ENCODE measurements at regions not wholly inside any gene's neighbourhood (a gene's known extent, or its start where the extent isn't known, plus 50 kb on each side); places are given as distances from the start of the nearest gene placed in this dataset.

DNA sequence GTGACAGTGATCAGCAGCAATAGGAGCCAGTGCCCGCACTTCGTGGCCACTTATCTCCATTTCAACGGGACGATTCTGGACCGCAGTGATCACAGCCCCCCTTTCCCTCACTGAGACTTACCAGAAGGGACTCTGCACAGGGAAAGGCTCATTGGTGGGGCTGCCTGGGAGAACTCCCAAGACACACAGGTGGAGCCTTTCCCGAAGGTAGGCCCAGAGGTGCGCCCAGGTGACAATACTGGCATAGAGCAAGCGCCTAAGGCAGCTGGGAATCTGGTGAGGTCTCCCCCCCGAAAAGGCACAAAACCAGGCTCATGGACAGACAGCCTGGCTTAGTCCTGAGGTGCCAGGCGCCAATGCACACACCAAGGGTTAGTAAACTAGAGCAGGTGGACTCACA is 318.9 kb downstream of the AJAP1 start:
- DNase-seq (ENCODE audit: extremely low spot score), result no peak
- POLR2A ChIA-PET, result no interaction called here
- CTCF ChIA-PET, result no interaction called here
- TF ChIP-seq LEF1 (IDR thresholded peaks at IDR 0.05; ENCODE audit: borderline replicate concordance) (no peak), SUZ12 (IDR thresholded peaks at IDR 0.05) (no peak), ARNT (IDR thresholded peaks at IDR 0.05) (no peak), HDGF (IDR thresholded peaks at IDR 0.05; ENCODE audit: borderline replicate concordance) (no peak), SP1 (IDR thresholded peaks at IDR 0.05) (no peak), ELF4 (IDR thresholded peaks at IDR 0.05) (no peak), BHLHE40 (IDR thresholded peaks at IDR 0.05; ENCODE audit: borderline replicate concordance) (no peak), ZNF384 (IDR thresholded peaks at IDR 0.05) (no peak), CTBP1 (IDR thresholded peaks at IDR 0.05; ENCODE audit: borderline replicate concordance) (no peak), TARDBP (IDR thresholded peaks at IDR 0.05) (no peak), L3MBTL2 (conservative IDR thresholded peaks at IDR 0.05) (no peak), NFRKB (IDR thresholded peaks at IDR 0.05) (no peak), FOXA1 (IDR thresholded peaks at IDR 0.05) (no peak), FOXK2 (IDR thresholded peaks at IDR 0.05) (no peak), FOXM1 (IDR thresholded peaks at IDR 0.05; ENCODE audit: borderline replicate concordance) (no peak)
- TF ChIP-seq, protein P1, sequence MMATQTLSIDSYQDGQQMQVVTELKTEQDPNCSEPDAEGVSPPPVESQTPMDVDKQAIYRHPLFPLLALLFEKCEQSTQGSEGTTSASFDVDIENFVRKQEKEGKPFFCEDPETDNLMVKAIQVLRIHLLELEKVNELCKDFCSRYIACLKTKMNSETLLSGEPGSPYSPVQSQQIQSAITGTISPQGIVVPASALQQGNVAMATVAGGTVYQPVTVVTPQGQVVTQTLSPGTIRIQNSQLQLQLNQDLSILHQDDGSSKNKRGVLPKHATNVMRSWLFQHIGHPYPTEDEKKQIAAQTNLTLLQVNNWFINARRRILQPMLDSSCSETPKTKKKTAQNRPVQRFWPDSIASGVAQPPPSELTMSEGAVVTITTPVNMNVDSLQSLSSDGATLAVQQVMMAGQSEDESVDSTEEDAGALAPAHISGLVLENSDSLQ (IDR thresholded peaks at IDR 0.05), result no peak

DNA sequence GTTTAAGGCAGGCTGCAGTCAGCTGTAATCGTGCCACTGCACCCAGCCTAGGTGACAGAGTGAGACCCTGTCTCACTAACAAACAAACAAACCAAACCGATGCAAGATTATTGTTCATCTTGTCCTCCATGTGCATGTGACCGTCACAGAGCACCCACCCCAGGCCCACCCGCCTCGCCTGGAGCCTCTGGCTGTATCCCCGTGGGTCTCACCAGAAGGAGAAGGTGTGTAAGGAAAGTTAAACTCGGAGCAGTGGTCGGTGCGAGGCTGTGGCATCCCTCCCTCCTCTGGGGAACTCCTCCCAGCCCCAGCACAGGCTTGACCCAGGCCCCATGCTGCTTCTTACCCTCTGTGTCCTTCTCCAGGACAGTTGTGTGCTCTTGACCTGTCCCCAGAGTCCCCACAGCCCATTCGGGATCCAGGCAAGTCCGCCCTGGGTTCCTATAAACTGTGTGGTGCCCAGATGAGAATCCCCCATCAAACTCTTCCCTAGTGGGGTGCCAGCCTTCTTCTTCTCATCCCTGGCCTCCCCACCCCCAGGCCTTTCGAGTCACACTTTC is 318.4 kb downstream of the AJAP1 start:
- TF ChIP-seq CTBP1 (IDR thresholded peaks at IDR 0.05; ENCODE audit: borderline replicate concordance) (no peak), ELF4 (IDR thresholded peaks at IDR 0.05) (no peak), ZNF384 (IDR thresholded peaks at IDR 0.05) (no peak), FOXK2 (IDR thresholded peaks at IDR 0.05) (no peak), SUZ12 (IDR thresholded peaks at IDR 0.05) (no peak), L3MBTL2 (conservative IDR thresholded peaks at IDR 0.05) (no peak), FOXM1 (IDR thresholded peaks at IDR 0.05; ENCODE audit: borderline replicate concordance) (no peak)
- CTCF ChIA-PET, result no interaction called here
- DNase-seq (ENCODE audit: extremely low spot score), result no peak
- POLR2A ChIA-PET, result no interaction called here

DNA sequence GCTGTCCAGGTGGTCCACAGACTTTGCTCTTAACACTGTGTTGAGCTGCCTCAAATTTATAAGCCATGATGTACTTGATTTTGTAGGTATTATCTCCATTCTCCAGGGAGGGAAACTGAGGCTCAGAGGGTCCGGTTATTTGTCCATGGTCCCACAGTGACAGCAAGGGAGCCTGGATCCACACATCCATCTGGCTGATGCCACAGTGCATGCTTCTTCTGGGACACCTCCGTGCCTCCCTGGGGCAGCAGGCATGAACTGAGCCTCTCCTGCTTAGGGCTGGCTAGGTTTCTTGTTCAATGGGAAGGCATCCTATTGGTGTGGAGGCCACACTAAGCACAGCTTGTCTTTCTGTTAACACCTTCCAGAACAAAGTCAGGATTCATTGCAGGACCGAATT is 317.3 kb downstream of the AJAP1 start:
- POLR2A ChIA-PET, result no interaction called here

DNA sequence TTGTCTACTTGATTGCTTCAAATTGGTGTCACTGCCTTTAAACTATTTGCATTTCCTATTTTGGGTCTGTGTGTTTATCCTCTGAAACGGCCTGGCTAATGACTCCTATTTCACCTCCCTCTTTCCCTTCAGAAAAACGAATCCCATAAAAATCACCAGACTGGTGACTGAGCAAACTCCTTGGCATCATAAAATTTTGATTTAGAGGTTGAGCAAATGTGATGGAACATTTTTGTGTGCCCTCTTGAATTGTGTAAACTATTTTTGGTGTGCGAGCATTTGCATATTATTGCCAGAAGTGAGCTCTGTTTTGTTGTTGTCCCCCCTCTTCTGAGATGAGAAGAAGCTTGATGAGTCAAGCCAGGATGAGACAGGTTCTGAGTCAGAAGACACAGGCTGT is 316.1 kb downstream of the AJAP1 start:
- no peak for TF ChIP-seq HDGF (IDR thresholded peaks at IDR 0.05; ENCODE audit: borderline replicate concordance)
- TF ChIP-seq L3MBTL2 (conservative IDR thresholded peaks at IDR 0.05), result no peak
- TF ChIP-seq SP1 (IDR thresholded peaks at IDR 0.05), result no peak
- no peak for TF ChIP-seq NFRKB (IDR thresholded peaks at IDR 0.05)
- TF ChIP-seq TARDBP (IDR thresholded peaks at IDR 0.05), result no peak
- TF ChIP-seq CTBP1 (IDR thresholded peaks at IDR 0.05; ENCODE audit: borderline replicate concordance), result no peak
- TF ChIP-seq LEF1 (IDR thresholded peaks at IDR 0.05; ENCODE audit: borderline replicate concordance), result no peak
- TF ChIP-seq FOXA1 (IDR thresholded peaks at IDR 0.05), result no peak
- no peak for TF ChIP-seq FOXM1 (IDR thresholded peaks at IDR 0.05; ENCODE audit: borderline replicate concordance)
- TF ChIP-seq FOXK2 (IDR thresholded peaks at IDR 0.05), result no peak
- no peak for TF ChIP-seq SUZ12 (IDR thresholded peaks at IDR 0.05)
- TF ChIP-seq ZNF384 (IDR thresholded peaks at IDR 0.05), result no peak
- TF ChIP-seq BHLHE40 (IDR thresholded peaks at IDR 0.05; ENCODE audit: borderline replicate concordance), result no peak
- ChIA-PET POLR2A (no interaction called here), CTCF (no interaction called here)
- no peak for DNase-seq (ENCODE audit: extremely low spot score)

More for the DNA sequence above, 317.3 kb downstream of the AJAP1 start:
- no peak for DNase-seq (ENCODE audit: extremely low spot score)
- CTCF ChIA-PET, result no interaction called here
- TF ChIP-seq SP1 (IDR thresholded peaks at IDR 0.05), result no peak
- TF ChIP-seq SUZ12 (IDR thresholded peaks at IDR 0.05), result no peak
- no peak for TF ChIP-seq HDGF (IDR thresholded peaks at IDR 0.05; ENCODE audit: borderline replicate concordance)
- no peak for TF ChIP-seq CTBP1 (IDR thresholded peaks at IDR 0.05; ENCODE audit: borderline replicate concordance)
- TF ChIP-seq ARNT (IDR thresholded peaks at IDR 0.05), result no peak
- TF ChIP-seq FOXM1 (IDR thresholded peaks at IDR 0.05; ENCODE audit: borderline replicate concordance), result no peak

DNA sequence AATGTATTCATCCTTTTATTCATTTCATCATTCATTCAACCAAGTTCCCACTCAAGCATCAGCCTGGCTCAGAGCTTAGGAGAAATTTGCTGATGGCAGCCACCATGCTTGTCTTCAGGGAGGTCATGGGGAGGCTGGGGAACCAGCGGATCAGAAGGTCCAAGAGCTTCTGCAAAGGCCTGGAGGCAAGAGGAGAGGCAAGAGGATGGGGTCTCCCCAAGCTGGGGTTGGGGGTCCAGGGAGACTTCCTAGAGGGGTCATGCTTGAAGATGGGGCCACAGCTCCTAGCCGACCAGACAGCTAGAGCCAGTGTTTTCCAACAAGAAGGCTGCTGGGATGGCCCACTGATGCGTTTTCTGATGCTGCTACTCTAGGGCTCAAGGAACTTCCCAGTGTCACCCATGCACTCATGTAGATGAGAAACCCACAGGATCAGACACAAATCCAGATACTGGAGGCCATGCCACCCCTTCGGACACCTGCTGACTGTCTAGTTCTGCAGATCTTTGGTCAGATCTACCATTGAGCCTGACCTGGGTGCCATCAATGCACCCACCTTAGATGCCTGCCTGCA is 315.2 kb downstream of the AJAP1 start:
- TF ChIP-seq ARNT (IDR thresholded peaks at IDR 0.05) (no peak), FOXM1 (IDR thresholded peaks at IDR 0.05; ENCODE audit: borderline replicate concordance) (no peak), FOXK2 (IDR thresholded peaks at IDR 0.05) (no peak), TARDBP (IDR thresholded peaks at IDR 0.05) (no peak)
- TF ChIP-seq, protein P1 (IDR thresholded peaks at IDR 0.05), result no peak
- ChIA-PET POLR2A (no interaction called here), CTCF (no interaction called here)
- DNase-seq (ENCODE audit: extremely low spot score), result no peak

DNA sequence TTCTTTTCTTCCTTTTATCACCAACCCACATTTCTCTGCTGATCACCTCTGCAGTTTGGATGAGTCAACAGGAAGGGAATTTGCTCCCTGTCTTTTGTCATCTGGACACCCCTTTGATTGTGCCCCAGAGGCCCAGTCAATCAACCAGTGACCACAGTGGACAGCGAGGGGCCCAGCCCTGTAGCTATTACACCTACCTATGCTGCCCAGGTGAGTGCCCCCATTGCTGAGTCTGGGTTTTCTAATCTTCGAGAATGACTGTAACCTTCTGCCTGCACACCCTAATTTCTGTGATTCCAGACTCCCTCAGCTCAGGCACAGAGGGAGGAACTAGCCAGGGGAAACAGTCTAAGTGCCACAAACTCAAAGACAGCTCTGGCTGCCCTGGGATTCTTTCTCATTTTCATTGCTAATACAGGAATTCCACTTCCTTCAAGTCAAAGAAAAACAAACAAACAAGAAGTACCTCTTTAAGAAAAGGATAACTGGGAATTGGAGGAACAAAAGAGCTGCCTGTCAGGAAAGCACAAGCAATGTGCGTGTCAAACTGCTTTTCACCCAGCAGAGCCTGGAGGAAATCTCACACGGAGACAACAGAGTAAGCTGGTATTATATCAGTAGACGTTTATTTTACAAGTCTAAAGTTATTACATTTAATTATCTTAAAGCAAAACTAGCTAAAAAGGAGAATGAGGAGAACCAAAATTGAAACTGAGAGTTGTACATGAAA is 311.1 kb downstream of the AJAP1 start:
- CTCF ChIA-PET, result no interaction called here
- DNase-seq (ENCODE audit: extremely low spot score), result no peak
- POLR2A ChIA-PET, result no interaction called here
- TF ChIP-seq ARNT (IDR thresholded peaks at IDR 0.05), result no peak
- TF ChIP-seq NFRKB (IDR thresholded peaks at IDR 0.05), result no peak
- no peak for TF ChIP-seq SP1 (IDR thresholded peaks at IDR 0.05)
- TF ChIP-seq TARDBP (IDR thresholded peaks at IDR 0.05), result no peak
- no peak for TF ChIP-seq CTBP1 (IDR thresholded peaks at IDR 0.05; ENCODE audit: borderline replicate concordance)

Measured in HEK293T (cell line).